Left ventricle myocardium inferior (tissue), 1 donor: ENCODE measurements at regions not wholly inside any gene's neighbourhood (a gene's known extent, or its start where the extent isn't known, plus 50 kb on each side); places are given as distances from the start of the nearest gene placed in this dataset.
"Not testable (repeated sequence)": the region's sequence is repeated elsewhere in the genome, so short reads cannot be mapped to it uniquely, and the experiment has no call there.

Experiments
- DNase-seq: peaks from one replicate; pipeline ENCODE4 v3.0.0-alpha.2; 2020
- H3K27ac ChIP-seq: fragments of 200-600 bp; replicated peaks from 2 replicates; pipeline ENCODE4 v1.8.0; 2021
- H3K27me3 ChIP-seq: fragments of 200-600 bp; 2 replicates; pipeline ENCODE4 v1.8.0; 2021; ENCODE audit warnings: low read depth
- H3K36me3 ChIP-seq: fragments of 200-600 bp; 2 replicates; pipeline ENCODE4 v1.8.0; 2021
- H3K4me1 ChIP-seq: fragments of 200-600 bp; 2 replicates; pipeline ENCODE4 v1.8.0; 2021
- H3K4me3 ChIP-seq: fragments of 200-600 bp; 2 replicates; pipeline ENCODE4 v1.8.0; 2021; ENCODE audit warnings: mild to moderate bottlenecking, moderate library complexity
- H3K9me3 ChIP-seq: fragments of 200-600 bp; replicated peaks from 2 replicates; pipeline ENCODE4 v1.8.0; 2021
- intact Hi-C: fragments of 100-400 bp; cut with micrococcal nuclease; formaldehyde crosslinking; loops from one replicate; pipeline ENCODE4 v1.11.0; 2022
- TF ChIP-seq, protein P1 (sequence below): fragments of 200-600 bp; IDR thresholded peaks from 2 replicates; pipeline ENCODE4 v1.8.0; 2021; ENCODE audit warnings: antibody characterized with exemption, mild to moderate bottlenecking, borderline replicate concordance
- donor health status: DM: no; HTN: yes; CAD: no; lungs with severe emphysema.

DNA sequence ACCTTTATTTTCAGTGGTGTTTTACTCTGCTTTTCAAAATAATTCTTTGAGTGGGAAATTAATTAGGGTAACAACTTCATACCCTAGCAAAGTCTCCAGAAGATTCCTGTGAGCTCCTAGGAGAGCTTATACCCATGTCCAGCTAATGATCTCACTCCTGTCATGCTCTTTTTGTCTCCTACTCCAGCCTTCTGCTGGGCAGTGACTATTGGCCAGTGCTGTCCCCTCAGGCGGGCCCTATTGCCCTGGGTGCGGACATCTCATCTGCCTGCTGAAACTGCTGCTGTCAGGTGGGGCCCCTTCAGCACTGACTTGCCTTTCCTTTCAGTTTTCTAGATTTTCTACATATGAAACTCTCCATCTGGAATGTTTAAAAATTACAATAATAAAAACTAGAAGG is 80.3 kb downstream of the EBLN1 start:
- Histone ChIP-seq H3K27ac (no peak overlapping the region), H3K27me3 (no peaks in the 10 kb centered on the region), H3K36me3 (no peaks in the 10 kb centered on the region), H3K4me3 (no peak overlapping the region), H3K4me1 (peaks cover 16% of the 10 kb centered on the region), H3K9me3 (peaks cover 7% of the 10 kb centered on the region)
- TF ChIP-seq, protein P1, sequence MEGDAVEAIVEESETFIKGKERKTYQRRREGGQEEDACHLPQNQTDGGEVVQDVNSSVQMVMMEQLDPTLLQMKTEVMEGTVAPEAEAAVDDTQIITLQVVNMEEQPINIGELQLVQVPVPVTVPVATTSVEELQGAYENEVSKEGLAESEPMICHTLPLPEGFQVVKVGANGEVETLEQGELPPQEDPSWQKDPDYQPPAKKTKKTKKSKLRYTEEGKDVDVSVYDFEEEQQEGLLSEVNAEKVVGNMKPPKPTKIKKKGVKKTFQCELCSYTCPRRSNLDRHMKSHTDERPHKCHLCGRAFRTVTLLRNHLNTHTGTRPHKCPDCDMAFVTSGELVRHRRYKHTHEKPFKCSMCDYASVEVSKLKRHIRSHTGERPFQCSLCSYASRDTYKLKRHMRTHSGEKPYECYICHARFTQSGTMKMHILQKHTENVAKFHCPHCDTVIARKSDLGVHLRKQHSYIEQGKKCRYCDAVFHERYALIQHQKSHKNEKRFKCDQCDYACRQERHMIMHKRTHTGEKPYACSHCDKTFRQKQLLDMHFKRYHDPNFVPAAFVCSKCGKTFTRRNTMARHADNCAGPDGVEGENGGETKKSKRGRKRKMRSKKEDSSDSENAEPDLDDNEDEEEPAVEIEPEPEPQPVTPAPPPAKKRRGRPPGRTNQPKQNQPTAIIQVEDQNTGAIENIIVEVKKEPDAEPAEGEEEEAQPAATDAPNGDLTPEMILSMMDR: no peak
- no peak for DNase-seq
- intact Hi-C loops: no loop called here

DNA sequence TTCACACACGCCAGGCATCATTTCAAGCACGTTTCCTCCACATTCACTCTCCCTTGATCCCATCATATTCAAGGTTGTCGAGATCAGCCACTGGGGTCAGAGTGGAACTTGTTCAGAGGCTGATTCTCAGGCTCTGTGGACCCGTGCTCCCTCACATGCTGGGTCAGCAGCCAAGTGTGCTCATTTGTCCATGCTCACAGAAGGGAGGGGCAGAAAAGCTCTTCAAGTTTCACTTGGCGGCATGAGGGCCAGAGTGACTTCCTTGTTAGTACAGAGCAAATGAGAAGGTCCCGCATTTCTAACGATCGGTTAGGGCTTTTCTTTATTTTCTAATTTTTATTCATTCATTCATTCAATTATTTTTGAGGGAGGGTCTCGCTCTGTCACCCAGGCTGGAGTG is 82.2 kb downstream of the EBLN1 start:
- no peak overlapping the region for H3K4me3 ChIP-seq
- H3K27me3 ChIP-seq: no peaks in the 10 kb centered on the region
- TF ChIP-seq, protein P1: no peak
- H3K36me3 ChIP-seq: no peaks in the 10 kb centered on the region
- DNase-seq: no peak
- intact Hi-C loops: no loop called here
- H3K27ac ChIP-seq: no peak overlapping the region
- H3K4me1 ChIP-seq: peaks cover 16% of the 10 kb centered on the region
- H3K9me3 ChIP-seq: peaks cover 7% of the 10 kb centered on the region

DNA sequence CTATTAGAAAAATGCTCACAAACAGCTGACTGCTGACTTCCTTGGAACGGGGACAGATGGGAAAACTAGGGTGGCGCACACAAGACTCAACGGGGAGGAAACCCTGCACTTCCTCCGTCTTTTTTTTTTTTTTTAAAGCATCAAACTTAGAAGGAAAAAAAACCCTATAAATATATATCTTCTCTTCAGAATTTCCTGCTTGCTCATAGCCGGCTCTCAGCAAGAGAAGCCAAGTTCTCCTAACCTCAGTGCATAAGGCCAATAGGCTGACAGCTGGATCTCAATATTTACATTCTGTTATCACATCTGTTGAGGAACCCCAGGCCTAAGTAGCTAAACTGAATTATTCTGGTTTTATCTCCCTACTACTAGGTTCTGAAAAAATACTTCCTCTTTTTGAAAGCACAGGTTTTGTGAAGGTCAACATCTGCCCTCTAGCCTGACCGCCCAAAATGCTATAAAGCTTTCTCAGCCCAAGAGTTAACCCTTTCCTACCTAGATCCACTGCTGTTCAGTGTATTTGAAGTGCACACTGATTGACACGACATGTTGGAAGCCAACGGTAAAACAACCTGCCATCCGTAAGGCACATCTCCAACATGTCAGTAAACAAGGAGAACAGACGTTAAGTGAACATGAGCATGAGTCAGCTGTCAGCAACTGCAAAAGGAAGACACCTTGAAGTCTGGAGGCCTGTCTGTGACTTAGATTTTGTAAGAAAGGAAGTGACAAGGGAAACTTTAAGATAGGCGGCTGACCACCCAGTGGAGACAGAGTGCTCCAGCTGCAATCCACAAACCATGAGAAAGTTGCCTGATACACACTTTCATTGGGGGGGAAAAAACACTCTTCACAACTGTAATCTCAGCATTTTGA is 83.8 kb downstream of the EBLN1 start:
- H3K9me3 ChIP-seq: peaks cover under 1% of the 10 kb centered on the region
- no peak for DNase-seq
- intact Hi-C loops: no loop called here
- H3K4me3 ChIP-seq: no peak overlapping the region
- peaks cover 16% of the 10 kb centered on the region for H3K4me1 ChIP-seq
- no peaks in the 10 kb centered on the region for H3K36me3 ChIP-seq
- TF ChIP-seq, protein P1: no peak
- H3K27me3 ChIP-seq: no peaks in the 10 kb centered on the region
- H3K27ac ChIP-seq: peak overlapping the region; percentile 42

DNA sequence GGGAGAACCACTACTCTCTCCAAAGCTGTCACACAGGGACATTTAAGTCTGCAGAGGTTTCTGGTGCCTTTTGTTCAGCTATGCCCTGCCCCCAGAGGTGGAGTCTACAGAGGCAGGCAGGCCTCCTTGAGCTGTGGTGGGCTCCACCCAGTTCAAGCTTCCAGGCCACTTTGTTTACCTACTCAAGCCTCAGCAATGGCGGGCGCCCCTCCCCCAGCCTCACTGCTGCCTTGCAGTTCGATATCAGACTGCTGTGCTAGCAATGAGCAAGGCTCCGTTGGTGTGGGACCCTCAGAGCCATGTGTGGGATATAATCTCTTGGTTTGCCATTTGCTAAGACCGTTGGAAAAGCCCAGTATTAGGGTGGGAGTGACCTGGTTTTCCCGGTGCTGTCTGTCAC is 87.0 kb downstream of the EBLN1 start:
- H3K36me3 ChIP-seq, intact Hi-C loops, DNase-seq, H3K9me3 ChIP-seq, H3K4me3 ChIP-seq, H3K27ac ChIP-seq, H3K27me3 ChIP-seq: not testable (repeated sequence)
- H3K4me1 ChIP-seq: peaks cover 16% of the 10 kb centered on the region

DNA sequence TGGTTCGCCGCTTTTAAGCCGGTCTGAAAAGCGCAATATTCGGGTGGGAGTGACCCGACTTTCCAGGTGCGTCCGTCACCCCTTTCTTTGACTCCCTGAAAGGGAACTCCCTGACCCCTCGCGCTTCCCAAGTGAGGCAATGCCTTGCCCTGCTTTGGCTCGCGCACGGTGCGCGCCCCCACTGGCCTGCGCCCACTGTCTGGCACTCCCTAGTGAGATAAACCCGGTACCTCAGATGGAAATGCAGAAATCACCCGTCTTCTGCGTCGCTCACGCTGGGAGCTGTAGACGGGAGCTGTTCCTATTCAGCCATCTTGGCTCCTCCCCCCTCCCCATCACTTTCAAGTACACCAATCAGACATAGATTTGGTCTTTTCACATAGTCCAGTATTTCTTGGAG is 88.2 kb downstream of the EBLN1 start:
- DNase-seq, H3K36me3 ChIP-seq, H3K4me3 ChIP-seq, intact Hi-C loops, H3K9me3 ChIP-seq, H3K27me3 ChIP-seq, H3K27ac ChIP-seq: not testable (repeated sequence)
- peaks cover 16% of the 10 kb centered on the region for H3K4me1 ChIP-seq

DNA sequence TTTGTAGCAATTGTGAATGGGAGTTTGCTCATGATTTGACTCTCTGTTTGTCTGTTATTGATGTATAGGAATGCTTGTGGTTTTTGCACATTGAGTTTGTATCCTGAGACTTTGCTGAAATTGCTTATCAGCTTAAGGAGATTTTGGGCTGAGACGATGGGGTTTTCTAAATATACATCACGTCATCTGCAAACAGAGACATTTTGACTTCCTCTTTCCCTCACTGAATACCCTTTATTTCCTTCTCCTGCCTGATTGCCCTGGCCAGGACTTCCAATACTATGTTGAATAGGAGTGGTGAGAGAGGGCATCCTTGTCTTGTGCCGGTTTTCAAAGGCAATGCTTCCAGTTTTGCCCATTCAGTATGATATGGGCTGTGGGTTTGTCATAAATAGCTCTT is 96.6 kb downstream of the EBLN1 start:
- intact Hi-C loops, DNase-seq, H3K27me3 ChIP-seq, H3K4me3 ChIP-seq, H3K36me3 ChIP-seq, H3K27ac ChIP-seq, H3K4me1 ChIP-seq: not testable (repeated sequence)
- peaks cover 21% of the 10 kb centered on the region for H3K9me3 ChIP-seq

DNA sequence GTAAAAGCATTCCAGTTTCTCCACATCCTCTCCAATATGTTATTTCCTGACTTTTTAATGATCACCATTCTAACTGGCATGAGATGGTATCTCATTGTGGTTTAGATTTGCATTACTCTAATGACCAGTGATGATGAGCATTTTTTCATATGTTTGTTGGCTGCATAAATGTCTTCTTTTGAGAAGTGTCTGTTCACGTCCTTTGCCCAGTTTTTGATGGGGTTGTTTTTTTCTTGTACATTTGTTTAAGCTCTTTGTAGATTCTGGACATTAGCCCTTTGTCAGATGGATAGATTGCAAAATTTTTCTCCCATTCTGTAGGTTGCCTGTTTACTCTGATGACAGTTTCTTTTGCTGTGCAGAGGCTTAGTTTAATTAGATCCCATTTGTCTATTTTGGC is 97.7 kb downstream of the EBLN1 start:
- H3K4me3 ChIP-seq, H3K27ac ChIP-seq, H3K4me1 ChIP-seq, H3K27me3 ChIP-seq, DNase-seq, H3K36me3 ChIP-seq, intact Hi-C loops: not testable (repeated sequence)
- peaks cover 21% of the 10 kb centered on the region for H3K9me3 ChIP-seq

DNA sequence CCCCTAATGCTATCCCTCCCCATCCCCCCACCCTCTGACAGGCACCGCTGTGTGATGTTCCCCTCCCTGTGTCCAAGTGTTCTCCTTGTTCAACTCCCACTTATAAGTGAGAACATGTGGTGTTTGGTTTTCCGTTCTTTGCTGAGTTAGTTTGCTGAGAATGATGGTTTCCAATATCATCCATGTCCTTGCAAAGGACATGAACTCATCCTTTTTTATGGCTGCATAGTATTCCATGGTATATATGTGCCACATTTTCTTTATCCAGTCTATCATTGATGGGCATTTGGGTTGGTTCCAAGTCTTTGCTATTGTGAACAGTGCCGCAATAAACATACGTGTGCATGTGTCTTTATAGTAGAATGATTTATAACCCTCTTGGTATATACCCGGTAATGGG is 98.2 kb downstream of the EBLN1 start:
- H3K4me1 ChIP-seq, DNase-seq, intact Hi-C loops, H3K27me3 ChIP-seq, H3K27ac ChIP-seq, H3K4me3 ChIP-seq, H3K36me3 ChIP-seq: not testable (repeated sequence)
- peaks cover 21% of the 10 kb centered on the region for H3K9me3 ChIP-seq
